ENCODE measurements at regions not wholly inside any gene's neighbourhood (a gene's known extent, or its start where the extent isn't known, plus 50 kb on each side); places are given as distances from the start of the nearest gene placed in this dataset.
"Not testable (repeated sequence)": the region's sequence is repeated elsewhere in the genome, so short reads cannot be mapped to it uniquely, and the experiment has no call there.

GRCh38 chr9:25453875-25454274 lies 224.4 kb downstream of the TUSC1 start:
- Histone ChIP-seq H3F3A (ENCODE audit: low read length, unreplicated experiment) (no peaks in the 10 kb centered on the region), H3K4me2 (ENCODE audit: low read length) (no peak overlapping the region), H3K4me3 (ENCODE audit: low read length) (no peak overlapping the region), H3K9ac (ENCODE audit: low read length) (no peak overlapping the region), H3K4me1 (ENCODE audit: insufficient read depth, low read length) (no peaks in the 10 kb centered on the region), H2AFZ (ENCODE audit: low read length) (no peak overlapping the region), H3K36me3 (ENCODE audit: low read depth, low read length) (no peaks in the 10 kb centered on the region), H3K27ac (ENCODE audit: low read length) (no peak overlapping the region), H3K9me2 (replicated peaks; ENCODE audit: low read length) (no peaks in the 10 kb centered on the region), H3K79me2 (ENCODE audit: low read length) (no peaks in the 10 kb centered on the region), H3K9me3 (ENCODE audit: low read length) (no peaks in the 10 kb centered on the region), H4K20me1 (ENCODE audit: low read length) (no peaks in the 10 kb centered on the region), H3K27me3 (ENCODE audit: low read length) (no peaks in the 10 kb centered on the region)
- POLR2A ChIA-PET (ENCODE audit: unreplicated experiment): no interaction called here
- CTCF ChIA-PET: no interaction called here
- intact Hi-C loops (cut with micrococcal nuclease): no loop called here
- ATAC-seq: no peak
- BruUV-seq (replicated peaks): no TSS peak
- no peak for DNase-seq
- TF ChIP-seq, protein P1, sequence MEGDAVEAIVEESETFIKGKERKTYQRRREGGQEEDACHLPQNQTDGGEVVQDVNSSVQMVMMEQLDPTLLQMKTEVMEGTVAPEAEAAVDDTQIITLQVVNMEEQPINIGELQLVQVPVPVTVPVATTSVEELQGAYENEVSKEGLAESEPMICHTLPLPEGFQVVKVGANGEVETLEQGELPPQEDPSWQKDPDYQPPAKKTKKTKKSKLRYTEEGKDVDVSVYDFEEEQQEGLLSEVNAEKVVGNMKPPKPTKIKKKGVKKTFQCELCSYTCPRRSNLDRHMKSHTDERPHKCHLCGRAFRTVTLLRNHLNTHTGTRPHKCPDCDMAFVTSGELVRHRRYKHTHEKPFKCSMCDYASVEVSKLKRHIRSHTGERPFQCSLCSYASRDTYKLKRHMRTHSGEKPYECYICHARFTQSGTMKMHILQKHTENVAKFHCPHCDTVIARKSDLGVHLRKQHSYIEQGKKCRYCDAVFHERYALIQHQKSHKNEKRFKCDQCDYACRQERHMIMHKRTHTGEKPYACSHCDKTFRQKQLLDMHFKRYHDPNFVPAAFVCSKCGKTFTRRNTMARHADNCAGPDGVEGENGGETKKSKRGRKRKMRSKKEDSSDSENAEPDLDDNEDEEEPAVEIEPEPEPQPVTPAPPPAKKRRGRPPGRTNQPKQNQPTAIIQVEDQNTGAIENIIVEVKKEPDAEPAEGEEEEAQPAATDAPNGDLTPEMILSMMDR (conservative IDR thresholded peaks at IDR 0.05; ENCODE audit: low read depth, low read length): no peak
- no peak for TF ChIP-seq EZH2 (IDR thresholded peaks at IDR 0.05; ENCODE audit: low read length, unreplicated experiment)
- TF ChIP-seq EZH2phosphoT487 (IDR thresholded peaks at IDR 0.05; ENCODE audit: borderline replicate concordance, low read length): no peak

GRCh38 chr9:25449503-25449902 lies 228.7 kb downstream of the TUSC1 start:
- H3K4me3 ChIP-seq (ENCODE audit: low read length): no peak overlapping the region
- ATAC-seq: peak; percentile 46
- no peaks in the 10 kb centered on the region for H4K20me1 ChIP-seq (ENCODE audit: low read length)
- no peaks in the 10 kb centered on the region for H3K4me1 ChIP-seq (ENCODE audit: insufficient read depth, low read length)
- no peaks in the 10 kb centered on the region for H3K36me3 ChIP-seq (ENCODE audit: low read depth, low read length)
- no peak overlapping the region for H2AFZ ChIP-seq (ENCODE audit: low read length)
- no peak overlapping the region for H3K9ac ChIP-seq (ENCODE audit: low read length)
- H3K4me2 ChIP-seq (ENCODE audit: low read length): no peak overlapping the region
- no peak overlapping the region for H3K27ac ChIP-seq (ENCODE audit: low read length)
- POLR2A ChIA-PET (ENCODE audit: unreplicated experiment): no interaction called here
- H3K9me3 ChIP-seq (ENCODE audit: low read length): no peaks in the 10 kb centered on the region
- intact Hi-C loops (cut with micrococcal nuclease): no loop called here
- BruUV-seq (replicated peaks): no TSS peak
- no peaks in the 10 kb centered on the region for H3K9me2 ChIP-seq (replicated peaks; ENCODE audit: low read length)
- CTCF ChIA-PET: no interaction called here
- no peaks in the 10 kb centered on the region for H3K27me3 ChIP-seq (ENCODE audit: low read length)
- peak; percentile 6 for DNase-seq
- TF ChIP-seq EZH2 (IDR thresholded peaks at IDR 0.05; ENCODE audit: low read length, unreplicated experiment) (no peak), EZH2phosphoT487 (IDR thresholded peaks at IDR 0.05; ENCODE audit: borderline replicate concordance, low read length) (no peak)
- TF ChIP-seq, protein P1 (conservative IDR thresholded peaks at IDR 0.05; ENCODE audit: low read depth, low read length): no peak
- no peaks in the 10 kb centered on the region for H3F3A ChIP-seq (ENCODE audit: low read length, unreplicated experiment)
- H3K79me2 ChIP-seq (ENCODE audit: low read length): no peaks in the 10 kb centered on the region

- intact Hi-C loops (cut with micrococcal nuclease); H3K9ac ChIP-seq (ENCODE audit: low read length); H3K4me1 ChIP-seq (ENCODE audit: insufficient read depth, low read length); H3K27ac ChIP-seq (ENCODE audit: low read length); BruUV-seq (replicated peaks); H2AFZ ChIP-seq (ENCODE audit: low read length); H4K20me1 ChIP-seq (ENCODE audit: low read length); H3K9me2 ChIP-seq (replicated peaks; ENCODE audit: low read length); H3K4me3 ChIP-seq (ENCODE audit: low read length); POLR2A ChIA-PET (ENCODE audit: unreplicated experiment); H3K79me2 ChIP-seq (ENCODE audit: low read length); H3K9me3 ChIP-seq (ENCODE audit: low read length); ATAC-seq; H3K36me3 ChIP-seq (ENCODE audit: low read depth, low read length); DNase-seq; H3K4me2 ChIP-seq (ENCODE audit: low read length); H3F3A ChIP-seq (ENCODE audit: low read length, unreplicated experiment); H3K27me3 ChIP-seq (ENCODE audit: low read length); CTCF ChIA-PET: not testable (repeated sequence)
Observed at GRCh38 chr9:25445721-25446120, 232.5 kb downstream of the TUSC1 start.

Measured in PC-3 (cell line).